Osteocyte (in vitro differentiated cells): ENCODE measurements at regions not wholly inside any gene's neighbourhood (a gene's known extent, or its start where the extent isn't known, plus 50 kb on each side); places are given as distances from the start of the nearest gene placed in this dataset.

Experiments used
- DNase-seq: peaks from one replicate; pipeline ENCODE4 v3.0.0; 2021; ENCODE audit warnings: mixed read lengths; ENCODE audit not compliant: unreplicated experiment; ENCODE audit errors: extremely low spot score
- H3K27ac Mint-ChIP-seq: one replicate; pipeline ENCODE4 v1.8.0; 2021; ENCODE audit warnings: mild to moderate bottlenecking, mixed read lengths; ENCODE audit not compliant: unreplicated experiment
- H3K27me3 Mint-ChIP-seq: one replicate; pipeline ENCODE4 v1.8.0; 2021; ENCODE audit warnings: mixed read lengths; ENCODE audit not compliant: unreplicated experiment
- H3K36me3 Mint-ChIP-seq: one replicate; pipeline ENCODE4 v1.8.0; 2021; ENCODE audit warnings: mixed read lengths; ENCODE audit not compliant: unreplicated experiment
- H3K4me1 Mint-ChIP-seq: one replicate; pipeline ENCODE4 v1.8.0; 2021; ENCODE audit warnings: mixed read lengths; ENCODE audit not compliant: unreplicated experiment
- H3K4me3 Mint-ChIP-seq: one replicate; pipeline ENCODE4 v1.8.0; 2021; ENCODE audit warnings: mild to moderate bottlenecking, moderate library complexity, mixed read lengths; ENCODE audit not compliant: unreplicated experiment
- H3K9me3 Mint-ChIP-seq: one replicate; pipeline ENCODE4 v1.8.0; 2021; ENCODE audit warnings: mixed read lengths; ENCODE audit not compliant: unreplicated experiment
- CTCF ChIP-seq: fragments of 200-600 bp; sonication (generic); IDR thresholded peaks from 2 replicates; pipeline ENCODE4 v1.5.0; 2021; ENCODE audit warnings: antibody characterized with exemption, mild to moderate bottlenecking, moderate library complexity

GRCh38 chr16:85379041-85380001 is 233.8 kb upstream of the GSE1 start:
- H3K27me3 Mint-ChIP-seq = no peaks in the 10 kb centered on the region
- peaks cover 12% of the 10 kb centered on the region for H3K4me1 Mint-ChIP-seq
- H3K9me3 Mint-ChIP-seq = no peaks in the 10 kb centered on the region
- no peak overlapping the region for H3K4me3 Mint-ChIP-seq
- no peak for TF ChIP-seq CTCF
- no peak overlapping the region for H3K27ac Mint-ChIP-seq
- no peaks in the 10 kb centered on the region for H3K36me3 Mint-ChIP-seq
- DNase-seq = no peak

GRCh38 chr16:85380002-85380395 is 233.1 kb upstream of the GSE1 start:
- Mint-ChIP-seq H3K27ac (no peak overlapping the region), H3K9me3 (no peaks in the 10 kb centered on the region), H3K4me3 (no peak overlapping the region), H3K4me1 (peaks cover 12% of the 10 kb centered on the region), H3K27me3 (no peaks in the 10 kb centered on the region), H3K36me3 (no peaks in the 10 kb centered on the region)
- DNase-seq = no peak
- TF ChIP-seq CTCF = no peak

- TF ChIP-seq CTCF = no peak
- H3K9me3 Mint-ChIP-seq = no peaks in the 10 kb centered on the region
- no peak overlapping the region for H3K27ac Mint-ChIP-seq
- peaks cover 12% of the 10 kb centered on the region for H3K4me1 Mint-ChIP-seq
- H3K36me3 Mint-ChIP-seq = no peaks in the 10 kb centered on the region
- DNase-seq = no peak
- H3K27me3 Mint-ChIP-seq = no peaks in the 10 kb centered on the region
- H3K4me3 Mint-ChIP-seq = no peak overlapping the region
Measured at GRCh38 chr16:85380905-85381737, 232.0 kb upstream of the GSE1 start.

GRCh38 chr16:85381738-85382592 is 231.2 kb upstream of the GSE1 start:
- H3K9me3 Mint-ChIP-seq = no peaks in the 10 kb centered on the region

More at GRCh38 chr16:85381738-85382592, 231.2 kb upstream of the GSE1 start:
- H3K4me1 Mint-ChIP-seq = peaks cover 11% of the 10 kb centered on the region
- TF ChIP-seq CTCF = no peak
- no peak overlapping the region for H3K27ac Mint-ChIP-seq
- no peaks in the 10 kb centered on the region for H3K36me3 Mint-ChIP-seq
- H3K4me3 Mint-ChIP-seq = no peak overlapping the region
- H3K27me3 Mint-ChIP-seq = no peaks in the 10 kb centered on the region
- no peak for DNase-seq
